GM21526 (cell line): ENCODE measurements at regions not wholly inside any gene's neighbourhood (a gene's known extent, or its start where the extent isn't known, plus 50 kb on each side); places are given as distances from the start of the nearest gene placed in this dataset.
"Not testable (repeated sequence)": the region's sequence is repeated elsewhere in the genome, so short reads cannot be mapped to it uniquely, and the experiment has no call there.

Source experiments
- ATAC-seq: cut with Tn5 transposase; IDR thresholded peaks from one replicate; pipeline ENCODE4 v1.9.1; 2021; ENCODE audit warnings: moderate library complexity; ENCODE audit not compliant: unreplicated experiment, low FRiP score

- no peak for ATAC-seq
Observed at GRCh38 chr17:77036841-77037381, 103.9 kb upstream of the SEC14L1 start.

- ATAC-seq = no peak
Observed at GRCh38 chr17:77037943-77038342, 102.8 kb upstream of the SEC14L1 start.

GRCh38 chr17:77038884-77039555, 101.7 kb upstream of the SEC14L1 start:
- no peak for ATAC-seq

- ATAC-seq = no peak
Observed at GRCh38 chr17:77042476-77043231, 98.1 kb upstream of the SEC14L1 start.

GRCh38 chr17:77045441-77046041, 95.2 kb upstream of the SEC14L1 start:
- ATAC-seq = no peak

- no peak for ATAC-seq
Observed at GRCh38 chr17:77049440-77049839, 91.3 kb upstream of the SEC14L1 start.

GRCh38 chr17:77050901-77051300, 89.9 kb upstream of the SEC14L1 start:
- not testable (repeated sequence) for ATAC-seq

GRCh38 chr17:77054936-77055335, 85.8 kb upstream of the SEC14L1 start:
- no peak for ATAC-seq

- no peak for ATAC-seq
Observed at GRCh38 chr17:77055453-77055852, 85.3 kb upstream of the SEC14L1 start.

- ATAC-seq = no peak
Observed at GRCh38 chr17:77058016-77058415, 82.8 kb upstream of the SEC14L1 start.

GRCh38 chr17:77061669-77062068, 79.1 kb upstream of the SEC14L1 start:
- ATAC-seq = no peak

- ATAC-seq = no peak
Observed at GRCh38 chr17:77064598-77064997, 76.2 kb upstream of the SEC14L1 start.

- ATAC-seq = no peak
Observed at GRCh38 chr17:77066165-77066564, 74.6 kb upstream of the SEC14L1 start.

GRCh38 chr17:77066726-77067409, 73.9 kb upstream of the SEC14L1 start:
- not testable (repeated sequence) for ATAC-seq

GRCh38 chr17:77068915-77069314, 71.9 kb upstream of the SEC14L1 start:
- ATAC-seq = no peak

GRCh38 chr17:77070888-77071279, 69.9 kb upstream of the SEC14L1 start:
- ATAC-seq = no peak

GRCh38 chr17:77071925-77072490, 68.8 kb upstream of the SEC14L1 start:
- ATAC-seq = no peak

GRCh38 chr17:77072670-77073069, 68.1 kb upstream of the SEC14L1 start:
- no peak for ATAC-seq

- no peak for ATAC-seq
Observed at GRCh38 chr17:77074681-77075080, 66.1 kb upstream of the SEC14L1 start.

- no peak for ATAC-seq
Observed at GRCh38 chr17:77076124-77076830, 64.5 kb upstream of the SEC14L1 start.
